GM12891 (cell line): ENCODE measurements at regions not wholly inside any gene's neighbourhood (a gene's known extent, or its start where the extent isn't known, plus 50 kb on each side); places are given as distances from the start of the nearest gene placed in this dataset.

Experiments
- DNase-seq: peaks from one replicate; pipeline ENCODE4 v3.0.0; 2011; ENCODE audit warnings: low spot score; ENCODE audit not compliant: insufficient read length
- FAIRE-seq: peaks from 2 replicates; lab custom pipeline; 2011; peaks lifted over from hg19 to GRCh38; lab: Jason Lieb, UNC
- PAX5 ChIP-seq: IDR thresholded peaks from 2 replicates; pipeline ENCODE4 v1.6.1; 2011; ENCODE audit warnings: low read length, moderate library complexity, mild to moderate bottlenecking; ENCODE audit not compliant: insufficient read depth, severe bottlenecking
- POLR2A ChIP-seq: IDR thresholded peaks from 2 replicates; pipeline ENCODE4 v1.6.1; 2011; ENCODE audit warnings: low read depth, low read length, control low read depth
- POLR2AphosphoS5 ChIP-seq: IDR thresholded peaks from 2 replicates; pipeline ENCODE4 v1.6.1; 2011; ENCODE audit warnings: low read depth, low read length, control low read depth
- POU2F2 ChIP-seq: IDR thresholded peaks from 2 replicates; pipeline ENCODE4 v1.6.1; 2011; ENCODE audit warnings: low read depth, mild to moderate bottlenecking, control low read depth, low read length, moderate library complexity
- SPI1 ChIP-seq: IDR thresholded peaks from 2 replicates; pipeline ENCODE4 v1.6.1; 2011; ENCODE audit warnings: low read depth, low read length, control low read depth
- TAF1 ChIP-seq: IDR thresholded peaks from 2 replicates; pipeline ENCODE4 v1.6.1; 2011; ENCODE audit warnings: low read depth, low read length, control low read depth

- DNase-seq (no peak), FAIRE-seq (no peak)
- TF ChIP-seq POLR2A (no peak), TAF1 (no peak), SPI1 (no peak), PAX5 (no peak), POLR2AphosphoS5 (no peak)
These were observed 260.5 kb upstream of the SLC39A10 start for GRCh38 chr2:195396479-195396878.

GRCh38 chr2:195395362-195395761 is 261.7 kb upstream of the SLC39A10 start:
- DNase-seq, result no peak

GRCh38 chr2:195392446-195393336 is 264.3 kb upstream of the SLC39A10 start:
- FAIRE-seq (no peak), DNase-seq (no peak)
- TF ChIP-seq POLR2AphosphoS5 (no peak), POU2F2 (no peak), TAF1 (no peak)

More at GRCh38 chr2:195395362-195395761, 261.7 kb upstream of the SLC39A10 start:
- FAIRE-seq, result no peak
- TF ChIP-seq SPI1 (no peak), PAX5 (no peak), POLR2AphosphoS5 (no peak), POU2F2 (no peak), TAF1 (no peak), POLR2A (no peak)

- FAIRE-seq (no peak), DNase-seq (no peak)
- TF ChIP-seq PAX5, result no peak
- TF ChIP-seq POU2F2, result no peak
- no peak for TF ChIP-seq POLR2A
- no peak for TF ChIP-seq POLR2AphosphoS5
- TF ChIP-seq TAF1, result no peak
- no peak for TF ChIP-seq SPI1
These were observed 266.2 kb upstream of the SLC39A10 start for GRCh38 chr2:195390686-195391321.

- no peak for TF ChIP-seq SPI1
- TF ChIP-seq POLR2AphosphoS5, result no peak
- no peak for TF ChIP-seq POU2F2
- TF ChIP-seq POLR2A, result no peak
- TF ChIP-seq TAF1, result no peak
- TF ChIP-seq PAX5, result no peak
- FAIRE-seq, result no peak
- no peak for DNase-seq
These were observed 269.0 kb upstream of the SLC39A10 start for GRCh38 chr2:195388028-195388427.

GRCh38 chr2:195382186-195382585 is 274.8 kb upstream of the SLC39A10 start:
- FAIRE-seq, result no peak
- DNase-seq, result no peak
- no peak for TF ChIP-seq POLR2AphosphoS5
- no peak for TF ChIP-seq PAX5
- TF ChIP-seq POU2F2, result no peak
- TF ChIP-seq POLR2A, result no peak
- TF ChIP-seq SPI1, result no peak
- no peak for TF ChIP-seq TAF1

GRCh38 chr2:195370167-195370943 is 286.7 kb upstream of the SLC39A10 start:
- TF ChIP-seq PAX5 (no peak), POU2F2 (no peak), POLR2AphosphoS5 (no peak), SPI1 (no peak), TAF1 (no peak), POLR2A (no peak)
- no peak for FAIRE-seq
- DNase-seq, result no peak

- TF ChIP-seq POU2F2, result no peak
- TF ChIP-seq POLR2AphosphoS5, result no peak
- no peak for TF ChIP-seq POLR2A
- no peak for TF ChIP-seq TAF1
- TF ChIP-seq PAX5, result no peak
These were observed 287.8 kb upstream of the SLC39A10 start for GRCh38 chr2:195369218-195369587.

GRCh38 chr2:195368249-195369217 is 288.5 kb upstream of the SLC39A10 start:
- no peak for FAIRE-seq
- DNase-seq, result no peak
- no peak for TF ChIP-seq SPI1
- TF ChIP-seq PAX5, result no peak

More at GRCh38 chr2:195369218-195369587, 287.8 kb upstream of the SLC39A10 start:
- DNase-seq (no peak), FAIRE-seq (no peak)
